OCI-M2 (cell line): ENCODE measurements at regions not wholly inside any gene's neighbourhood (a gene's known extent, or its start where the extent isn't known, plus 50 kb on each side); places are given as distances from the start of the nearest gene placed in this dataset.
"Not testable (repeated sequence)": the region's sequence is repeated elsewhere in the genome, so short reads cannot be mapped to it uniquely, and the experiment has no call there.

Source experiments
- DNase-seq: peaks from one replicate; lab custom pipeline; 2025; ENCODE audit not compliant: unreplicated experiment; lab: John Stamatoyannopoulos, UW

- not testable (repeated sequence) for DNase-seq
These were observed 197.7 kb upstream of the IRF2BP2 start for GRCh38 chr1:234807705-234808104.

- DNase-seq, result not testable (repeated sequence)
These were observed 192.6 kb upstream of the IRF2BP2 start for GRCh38 chr1:234802586-234802985.

- DNase-seq, result not testable (repeated sequence)
These were observed 191.7 kb upstream of the IRF2BP2 start for GRCh38 chr1:234801636-234802035.

- DNase-seq, result not testable (repeated sequence)
These were observed 191.2 kb upstream of the IRF2BP2 start for GRCh38 chr1:234801147-234801546.

- not testable (repeated sequence) for DNase-seq
These were observed 190.6 kb upstream of the IRF2BP2 start for GRCh38 chr1:234800563-234800962.

- not testable (repeated sequence) for DNase-seq
These were observed 189.2 kb upstream of the IRF2BP2 start for GRCh38 chr1:234799021-234799689.

- DNase-seq, result not testable (repeated sequence)
These were observed 187.2 kb upstream of the IRF2BP2 start for GRCh38 chr1:234797216-234797615.

GRCh38 chr1:234796438-234796792 is 186.4 kb upstream of the IRF2BP2 start:
- DNase-seq, result not testable (repeated sequence)

- DNase-seq, result not testable (repeated sequence)
These were observed 185.9 kb upstream of the IRF2BP2 start for GRCh38 chr1:234795711-234796437.

- DNase-seq, result not testable (repeated sequence)
These were observed 185.0 kb upstream of the IRF2BP2 start for GRCh38 chr1:234795007-234795406.

GRCh38 chr1:234794452-234794851 is 184.5 kb upstream of the IRF2BP2 start:
- DNase-seq, result not testable (repeated sequence)

GRCh38 chr1:234793924-234794323 is 183.9 kb upstream of the IRF2BP2 start:
- not testable (repeated sequence) for DNase-seq

GRCh38 chr1:234792221-234792864 is 182.4 kb upstream of the IRF2BP2 start:
- not testable (repeated sequence) for DNase-seq

- not testable (repeated sequence) for DNase-seq
These were observed 181.6 kb upstream of the IRF2BP2 start for GRCh38 chr1:234791615-234792014.

GRCh38 chr1:234790333-234790732 is 180.4 kb upstream of the IRF2BP2 start:
- DNase-seq, result not testable (repeated sequence)

GRCh38 chr1:234787011-234787584 is 177.1 kb upstream of the IRF2BP2 start:
- not testable (repeated sequence) for DNase-seq

- not testable (repeated sequence) for DNase-seq
These were observed 175.9 kb upstream of the IRF2BP2 start for GRCh38 chr1:234785922-234786321.

- DNase-seq, result not testable (repeated sequence)
These were observed 175.5 kb upstream of the IRF2BP2 start for GRCh38 chr1:234785471-234785919.

- not testable (repeated sequence) for DNase-seq
These were observed 174.1 kb upstream of the IRF2BP2 start for GRCh38 chr1:234784108-234784507.

GRCh38 chr1:234782791-234783190 is 172.8 kb upstream of the IRF2BP2 start:
- no peak for DNase-seq

GRCh38 chr1:234782105-234782751 is 172.2 kb upstream of the IRF2BP2 start:
- no peak for DNase-seq
